GM19035 (cell line): ENCODE measurements at regions not wholly inside any gene's neighbourhood (a gene's known extent, or its start where the extent isn't known, plus 50 kb on each side); places are given as distances from the start of the nearest gene placed in this dataset.
"Not testable (repeated sequence)": the region's sequence is repeated elsewhere in the genome, so short reads cannot be mapped to it uniquely, and the experiment has no call there.

Experiments used
- ATAC-seq: cut with Tn5 transposase; IDR thresholded peaks from one replicate; pipeline ENCODE4 v1.9.1; 2021; ENCODE audit not compliant: unreplicated experiment

DNA sequence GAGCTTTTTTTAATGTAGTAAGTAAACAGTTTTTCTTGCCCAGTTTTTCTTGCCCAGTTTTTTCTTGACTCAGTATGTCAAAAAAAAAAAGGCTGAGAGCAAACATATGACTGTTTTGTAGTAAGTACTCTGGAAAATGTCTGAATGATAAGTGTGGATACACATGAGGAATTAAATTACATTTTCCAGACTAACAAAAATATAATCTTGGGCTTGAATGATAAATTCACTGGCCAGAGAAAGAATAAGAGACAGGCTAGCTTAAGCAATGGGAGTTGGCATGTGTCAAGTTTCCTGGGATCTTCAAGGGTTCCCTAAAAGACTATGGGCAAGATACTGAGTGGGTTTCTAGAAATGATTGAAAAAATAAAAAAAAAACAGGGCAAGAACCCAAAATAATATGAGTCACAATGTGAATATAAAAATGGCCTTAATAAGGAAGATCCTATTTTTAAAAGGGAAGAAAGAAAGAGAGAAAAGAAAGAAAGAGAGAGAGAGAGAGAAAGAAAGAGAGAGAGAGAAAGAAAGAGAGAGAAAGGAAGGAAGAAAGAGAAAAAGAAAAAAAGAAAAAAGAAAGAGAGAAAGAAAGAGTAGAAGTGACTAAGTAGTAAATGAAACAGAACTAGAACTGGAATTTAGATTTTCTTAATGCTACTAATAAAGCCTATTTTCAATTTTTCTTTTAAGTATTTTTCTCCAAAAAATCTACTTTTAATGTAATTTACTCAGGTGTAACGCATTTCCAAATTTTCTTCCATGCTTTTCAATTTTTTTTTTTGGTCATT lies 60.2 kb downstream of the TFPI2 start:
- no peak for ATAC-seq

DNA sequence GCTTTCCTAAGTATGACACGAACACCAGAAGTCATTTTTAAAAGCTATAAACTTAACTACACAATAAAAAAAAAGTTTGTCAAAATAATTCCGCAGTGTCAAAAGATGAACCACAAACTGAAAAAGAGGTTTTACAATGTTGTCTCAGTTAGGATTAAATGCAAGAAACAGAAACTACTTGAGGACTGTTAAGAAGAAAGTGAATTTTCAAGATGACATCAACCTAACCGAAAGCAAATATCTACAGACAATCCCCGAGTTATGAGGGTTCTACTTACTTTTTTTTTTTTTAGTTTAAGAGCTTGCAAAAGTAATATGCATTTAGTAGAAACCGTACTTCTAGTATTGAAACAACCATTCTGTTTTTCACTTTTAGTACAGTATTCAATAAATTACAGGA lies 62.3 kb downstream of the TFPI2 start:
- ATAC-seq, result no peak

DNA sequence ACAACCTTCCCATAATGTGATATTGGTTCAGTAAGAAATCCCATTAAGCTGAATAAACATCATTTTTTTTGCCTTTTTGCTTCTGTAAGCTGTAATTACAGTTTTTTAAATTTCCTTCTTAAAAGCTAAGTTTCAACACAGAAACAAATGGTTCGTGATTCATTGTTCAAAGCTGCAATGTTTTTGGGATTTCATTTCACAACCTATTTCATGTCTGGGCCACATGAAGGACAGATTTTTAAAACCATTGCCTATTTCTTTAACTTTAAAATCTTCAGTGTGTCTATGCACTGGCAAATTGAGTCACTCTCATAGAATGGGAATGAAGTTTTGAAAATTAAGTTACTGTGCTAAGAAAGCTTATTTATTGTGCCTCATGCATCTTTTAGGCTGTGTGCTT lies 66.9 kb downstream of the TFPI2 start:
- ATAC-seq, result no peak

DNA sequence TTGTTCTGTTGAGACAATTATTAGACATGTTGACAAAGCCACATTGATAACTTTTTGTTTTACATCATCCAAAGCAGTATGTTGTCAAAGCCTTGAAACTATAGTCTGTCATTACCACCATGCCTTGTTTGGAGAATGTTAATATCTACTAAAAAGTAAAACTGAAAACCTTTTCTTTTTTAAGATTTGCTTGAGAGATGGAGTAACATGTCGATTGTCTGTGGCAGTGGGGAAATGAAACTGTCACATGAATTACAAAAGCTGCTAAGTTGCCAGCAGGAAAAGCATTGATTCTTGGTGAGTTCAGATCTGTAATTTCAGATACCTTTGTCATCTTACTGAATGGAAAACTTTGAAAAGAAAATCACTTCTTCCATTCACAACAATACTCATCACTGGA lies 69.1 kb downstream of the TFPI2 start:
- no peak for ATAC-seq

DNA sequence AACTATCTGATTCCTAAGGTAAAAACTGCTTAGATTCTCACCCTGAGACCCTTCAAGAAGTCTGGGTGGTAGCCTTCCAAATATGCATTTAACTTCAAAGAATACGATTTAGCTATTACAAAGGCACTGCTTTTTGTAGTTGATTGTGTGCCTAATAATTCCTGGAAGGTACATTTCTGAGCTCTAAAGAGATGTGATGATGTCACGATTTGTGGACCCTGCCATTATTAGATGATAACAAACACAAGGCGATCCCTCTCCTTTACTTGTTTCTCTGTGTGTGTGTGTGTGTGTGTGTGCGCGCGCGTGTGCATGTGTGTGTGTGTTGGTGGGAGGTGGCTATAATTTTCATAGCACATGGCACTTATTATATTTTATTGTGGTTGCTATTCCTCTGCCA lies 70.9 kb downstream of the TFPI2 start:
- ATAC-seq, result no peak

DNA sequence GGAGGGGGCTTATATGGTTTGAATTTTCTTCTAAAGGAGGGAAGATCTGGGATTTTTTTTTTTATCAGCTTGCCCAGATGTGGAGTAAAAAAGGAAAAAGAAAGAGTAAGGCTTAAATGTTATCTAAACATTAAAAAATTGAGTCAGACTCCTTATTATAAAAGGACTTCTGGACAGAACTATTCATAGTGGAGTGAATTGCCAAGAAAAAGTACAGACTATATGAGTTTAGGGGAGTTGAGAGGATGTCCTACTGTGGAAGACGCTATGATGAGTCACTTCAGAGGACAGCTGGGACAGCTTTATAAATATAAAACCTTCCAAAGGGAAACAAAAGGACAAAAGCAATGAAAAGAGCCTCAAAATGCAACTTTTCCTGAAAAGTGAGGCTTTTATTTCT lies 73.0 kb downstream of the TFPI2 start:
- ATAC-seq, result no peak

DNA sequence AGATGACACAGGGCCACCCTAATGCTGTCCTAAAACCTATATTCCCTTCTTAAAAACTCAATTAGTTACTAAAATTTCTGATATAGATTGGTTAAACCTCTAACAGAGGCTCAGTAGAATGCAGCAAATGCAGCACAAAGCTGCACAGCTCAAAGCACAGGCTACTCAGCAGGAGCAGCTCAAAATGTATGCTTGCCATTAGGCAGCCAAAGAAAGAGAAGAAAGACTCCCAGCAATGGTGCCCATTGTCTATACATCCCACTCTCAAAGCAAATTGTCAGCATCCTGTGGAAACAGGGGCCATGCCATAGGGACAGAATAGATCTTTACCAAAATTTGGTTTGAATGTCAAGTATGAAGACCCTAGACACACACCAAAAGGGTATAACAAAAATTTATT lies 73.5 kb downstream of the TFPI2 start:
- ATAC-seq, result no peak

DNA sequence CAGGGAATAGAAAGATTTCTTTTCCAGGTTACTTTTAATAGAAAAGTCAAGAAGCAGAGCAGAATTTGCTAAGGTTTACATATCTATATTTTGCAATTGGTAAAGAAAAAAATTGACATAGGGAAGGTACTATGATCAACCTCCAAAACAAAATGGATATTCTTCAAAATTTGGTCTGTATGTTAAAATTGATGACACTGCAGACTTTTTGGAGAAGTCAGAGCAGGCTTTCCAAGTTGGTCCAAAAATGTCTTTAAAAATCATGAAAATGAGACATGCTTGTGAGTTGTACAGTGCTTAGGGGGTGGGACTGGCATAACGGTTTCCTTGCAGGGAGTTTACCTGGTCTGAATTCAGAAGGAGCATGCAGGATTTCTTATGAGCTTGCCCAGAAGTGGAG lies 77.0 kb downstream of the TFPI2 start:
- ATAC-seq, result no peak

DNA sequence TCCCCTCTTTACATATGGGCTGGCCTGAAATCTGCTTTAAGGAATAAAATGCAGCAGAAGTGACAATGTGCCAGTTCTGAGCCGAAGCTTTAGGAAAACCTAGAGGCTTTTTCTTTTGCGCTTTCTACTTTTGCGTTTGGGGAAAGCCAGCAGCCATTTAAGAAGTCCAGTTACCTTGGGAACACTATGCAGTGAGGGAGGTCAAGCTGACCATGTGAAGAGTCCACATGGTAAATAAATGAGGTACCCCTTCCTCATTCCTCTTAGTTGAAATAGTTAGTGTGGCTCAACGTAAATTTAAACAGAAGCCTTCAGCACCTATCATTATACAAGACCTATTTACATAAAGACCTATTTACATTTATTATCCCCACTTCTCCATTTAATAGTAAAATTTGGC lies 78.5 kb downstream of the TFPI2 start:
- ATAC-seq, result no peak

DNA sequence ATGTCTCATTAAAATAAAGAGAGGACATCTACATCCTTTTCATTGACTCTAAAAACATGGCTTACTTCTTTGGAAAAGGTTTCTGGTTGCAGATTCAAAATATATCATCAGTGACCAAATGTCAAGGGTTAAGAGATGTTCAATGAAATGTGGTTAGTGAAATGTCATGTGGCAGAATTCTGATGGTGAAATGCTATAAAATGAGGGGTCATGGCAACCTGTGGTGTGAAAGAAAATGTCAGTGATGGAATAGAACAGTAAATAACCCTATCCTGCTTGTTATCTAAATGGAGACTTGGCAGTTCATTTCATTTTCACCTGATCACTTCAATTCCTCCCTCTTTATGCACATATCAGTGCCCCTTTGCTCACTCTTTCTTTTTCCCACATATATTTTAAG lies 79.4 kb downstream of the TFPI2 start:
- no peak for ATAC-seq

DNA sequence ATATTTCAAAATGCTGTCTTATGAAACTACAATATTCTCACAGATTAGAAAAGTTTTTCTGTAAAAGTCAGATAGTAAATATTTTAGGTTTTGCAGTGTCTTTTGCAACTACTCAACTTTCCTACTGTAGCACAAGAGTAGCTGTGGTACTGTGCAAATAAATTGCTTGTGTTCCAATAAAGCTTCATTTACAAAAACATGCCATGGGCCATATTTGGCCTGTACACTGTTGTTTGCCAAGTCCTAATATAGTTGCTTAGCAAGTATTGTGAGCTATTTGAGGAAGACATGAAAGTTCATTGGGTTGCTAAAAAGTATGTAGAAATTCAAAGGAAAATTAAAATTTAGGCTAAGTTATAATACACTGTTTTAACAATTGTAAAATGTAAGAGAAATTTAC lies 80.0 kb downstream of the TFPI2 start:
- ATAC-seq, result no peak

DNA sequence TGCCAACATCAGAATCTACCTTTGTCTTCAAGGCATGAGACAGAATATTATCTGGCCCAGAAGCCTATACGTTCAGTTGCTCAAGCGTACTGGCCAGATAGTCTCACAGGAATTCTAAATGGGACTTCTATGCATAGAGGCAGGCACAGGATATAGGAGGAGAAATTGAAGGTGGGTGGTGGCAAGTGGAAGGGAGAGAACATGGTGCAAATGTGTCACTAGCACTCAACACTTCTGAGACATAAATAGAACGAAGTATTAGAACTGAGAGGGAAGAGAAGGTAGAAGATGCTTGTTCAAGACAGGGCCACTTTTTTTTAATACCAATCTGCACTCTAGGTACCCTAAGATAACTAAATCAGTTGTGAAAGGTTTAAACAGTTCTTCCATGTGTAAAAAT lies 85.8 kb downstream of the TFPI2 start:
- no peak for ATAC-seq

DNA sequence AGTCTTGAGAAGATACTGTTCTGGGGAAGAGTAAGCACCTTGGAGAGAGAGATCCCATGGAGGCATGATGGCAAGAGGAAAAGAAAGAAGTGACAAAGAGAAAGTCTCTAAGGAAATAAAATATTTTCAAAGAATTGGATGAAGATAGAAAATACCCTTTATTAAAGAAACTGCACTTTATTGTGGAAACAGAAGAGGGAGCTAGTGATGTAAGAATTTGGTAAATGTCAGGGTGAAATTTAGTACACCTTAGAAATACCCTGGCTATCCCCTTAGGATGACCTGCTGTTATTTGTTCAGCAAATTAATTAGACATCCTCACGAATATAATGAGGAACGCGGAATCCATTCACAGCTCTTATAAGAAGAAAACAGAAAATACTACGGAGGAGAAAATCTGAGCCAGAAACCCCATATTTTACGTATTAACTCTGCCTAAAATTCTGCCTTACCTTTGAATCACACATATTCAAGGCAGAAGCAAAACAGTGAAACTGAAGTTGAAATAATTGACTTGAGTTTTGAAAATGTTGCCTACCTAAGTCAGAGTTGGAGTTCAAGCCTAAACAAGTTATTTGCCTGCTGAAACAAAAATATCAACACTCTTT lies 90.7 kb downstream of the TFPI2 start:
- no peak for ATAC-seq

DNA sequence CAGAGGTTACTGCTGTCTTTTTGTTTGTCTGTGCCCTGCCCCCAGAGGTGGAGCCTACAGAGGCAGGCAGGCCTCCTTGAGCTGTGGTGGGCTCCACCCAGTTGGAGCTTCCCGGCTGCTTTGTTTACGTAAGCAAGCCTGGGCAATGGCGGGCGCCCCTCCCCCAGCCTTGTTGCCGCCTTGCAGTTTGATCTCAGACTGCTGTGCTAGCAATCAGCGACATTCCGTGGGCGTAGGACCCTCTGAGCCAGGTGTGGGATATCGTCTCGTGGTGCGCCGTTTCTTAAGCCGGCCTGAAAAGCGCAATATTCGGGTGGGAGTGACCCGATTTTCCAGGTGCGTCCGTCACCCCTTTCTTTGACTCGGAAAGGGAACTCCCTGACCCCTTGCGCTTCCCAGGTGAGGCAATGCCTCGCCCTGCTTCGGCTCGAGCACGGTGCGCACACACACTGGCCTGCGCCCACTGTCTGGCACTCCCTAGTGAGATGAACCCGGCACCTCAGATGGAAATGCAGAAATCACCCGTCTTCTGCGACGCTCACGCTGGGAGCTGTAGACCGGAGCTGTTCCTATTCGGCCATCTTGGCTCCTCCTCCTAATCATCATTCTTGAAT lies 97.4 kb downstream of the TFPI2 start:
- ATAC-seq, result not testable (repeated sequence)

DNA sequence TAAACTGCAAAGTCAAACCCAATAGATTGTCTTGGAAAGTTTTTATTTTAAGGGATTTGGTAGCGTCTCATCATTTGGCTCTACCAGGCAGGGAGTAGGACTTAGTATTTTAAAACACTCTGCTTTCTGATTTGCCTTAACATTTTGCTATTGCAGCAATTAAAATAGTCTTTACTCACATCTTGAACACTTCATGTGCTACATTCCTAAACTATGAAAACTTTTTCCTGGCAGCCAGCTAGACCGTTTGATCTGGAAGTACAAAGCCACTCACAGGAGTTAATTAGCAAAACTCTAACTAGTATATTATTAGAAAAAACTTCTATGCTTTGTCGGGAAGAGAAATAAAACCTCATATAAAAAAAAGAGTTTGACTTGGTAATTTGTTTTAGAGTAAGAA lies 111.4 kb downstream of the TFPI2 start:
- no peak for ATAC-seq

DNA sequence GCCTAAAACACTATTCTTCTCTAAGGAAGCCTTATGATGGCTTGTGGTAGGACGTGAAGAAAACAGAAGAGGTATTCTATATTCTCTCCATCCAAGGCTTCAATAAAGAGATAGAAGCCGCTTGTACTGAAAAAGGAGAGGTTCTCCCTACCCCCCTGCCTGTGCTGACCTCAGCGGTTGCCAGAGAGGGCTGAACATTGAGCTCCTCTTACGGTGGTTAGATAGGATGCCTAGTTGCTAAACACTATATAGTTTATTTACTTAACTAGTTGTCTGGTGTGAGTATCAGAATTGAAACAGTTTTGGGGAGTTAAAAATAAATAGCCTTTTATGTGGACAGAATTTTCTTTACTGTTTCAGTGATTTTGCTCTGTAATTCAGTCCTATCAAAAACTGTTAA lies 112.2 kb downstream of the TFPI2 start:
- no peak for ATAC-seq

DNA sequence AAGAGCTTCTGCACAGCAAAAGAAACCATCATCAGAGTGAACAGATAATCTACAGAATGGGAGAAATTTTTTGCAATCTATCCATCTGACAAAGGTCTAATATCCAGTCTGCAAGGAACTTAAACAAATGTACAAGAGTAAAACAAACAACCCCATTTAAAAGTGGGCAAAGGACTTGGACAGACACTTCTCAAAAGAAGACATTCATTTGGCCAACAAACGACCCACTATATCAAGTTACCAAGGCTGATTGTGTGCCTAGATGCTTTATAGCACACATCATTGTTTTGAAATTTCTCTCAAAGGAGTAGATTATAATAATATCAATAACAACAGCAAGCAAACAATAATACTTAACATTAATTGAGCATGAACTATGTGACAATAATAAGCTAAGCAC lies 117.1 kb downstream of the TFPI2 start:
- ATAC-seq, result no peak

DNA sequence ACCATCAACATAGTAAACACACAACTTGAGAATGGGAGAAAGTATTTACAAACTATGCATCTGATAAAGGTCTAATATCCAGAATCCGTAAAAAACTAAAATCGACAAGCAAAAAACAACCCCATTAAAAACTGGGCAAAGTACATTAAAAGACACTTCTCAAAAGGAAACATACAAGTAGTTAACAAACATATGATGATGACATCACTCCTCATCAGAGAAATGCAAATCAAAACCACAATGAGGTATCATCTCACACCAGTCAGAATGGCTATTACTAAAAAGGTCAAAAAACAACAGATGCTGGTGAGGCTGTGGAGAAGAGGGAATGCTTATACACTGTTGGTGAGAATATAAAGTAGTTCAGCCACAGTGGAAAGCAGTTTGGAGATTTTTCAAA lies 125.1 kb downstream of the TFPI2 start:
- ATAC-seq, result no peak

DNA sequence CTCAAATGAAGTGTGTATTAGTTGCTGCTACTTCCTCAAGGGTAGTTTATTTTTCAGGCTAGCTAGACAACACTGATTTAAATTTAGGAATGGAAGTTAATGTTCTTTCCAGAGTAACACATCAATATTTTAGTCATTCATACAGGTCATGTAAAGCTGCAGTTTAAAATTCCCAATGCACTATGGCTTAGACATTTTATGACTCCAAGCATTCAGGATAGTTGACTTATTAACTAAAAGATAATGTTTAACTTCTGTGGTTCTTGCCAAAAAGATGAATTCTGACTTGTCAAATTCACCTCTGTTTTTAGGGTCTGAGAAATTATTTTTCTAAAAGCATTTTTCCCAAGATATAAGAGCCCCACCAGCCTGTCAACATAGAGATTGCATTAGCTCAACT lies 131.9 kb downstream of the TFPI2 start:
- no peak for ATAC-seq

DNA sequence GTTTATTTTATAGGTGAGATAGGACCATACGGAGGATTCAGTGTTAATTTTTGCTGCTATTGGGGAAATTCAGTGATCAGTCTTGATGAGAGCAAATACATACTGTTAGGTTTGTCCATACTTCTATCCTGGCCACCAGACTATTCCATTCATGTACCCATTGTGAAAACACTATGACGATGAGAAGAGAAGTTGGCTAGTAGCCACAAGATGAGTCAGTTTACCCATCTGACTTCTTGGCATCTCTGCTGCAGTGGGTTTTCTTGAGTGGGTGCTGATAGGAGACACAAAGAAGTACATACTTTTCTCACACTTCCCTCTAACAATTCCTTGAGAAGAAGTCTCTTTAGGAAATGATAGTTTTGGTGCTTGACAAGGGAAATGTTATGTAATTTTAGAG lies 133.1 kb downstream of the TFPI2 start:
- ATAC-seq, result no peak

DNA sequence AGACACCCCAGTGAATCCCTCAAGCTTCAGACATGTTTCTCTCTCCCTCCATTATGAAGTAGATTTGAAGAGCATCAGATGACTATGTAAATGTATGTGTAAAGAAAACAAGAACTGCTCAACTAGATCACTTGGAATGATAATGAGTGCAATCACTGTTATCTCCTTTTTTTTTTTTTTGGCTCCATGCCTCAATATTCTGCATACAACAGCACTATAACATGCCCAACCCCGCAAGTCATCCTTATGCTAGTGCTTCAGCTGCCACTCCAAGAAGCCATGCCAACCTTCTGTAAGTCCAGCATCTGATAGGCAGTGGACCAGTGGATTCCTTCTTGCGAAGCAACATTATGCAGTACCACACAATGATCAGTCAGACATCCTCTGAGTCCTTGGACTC lies 133.7 kb downstream of the TFPI2 start:
- ATAC-seq, result no peak

DNA sequence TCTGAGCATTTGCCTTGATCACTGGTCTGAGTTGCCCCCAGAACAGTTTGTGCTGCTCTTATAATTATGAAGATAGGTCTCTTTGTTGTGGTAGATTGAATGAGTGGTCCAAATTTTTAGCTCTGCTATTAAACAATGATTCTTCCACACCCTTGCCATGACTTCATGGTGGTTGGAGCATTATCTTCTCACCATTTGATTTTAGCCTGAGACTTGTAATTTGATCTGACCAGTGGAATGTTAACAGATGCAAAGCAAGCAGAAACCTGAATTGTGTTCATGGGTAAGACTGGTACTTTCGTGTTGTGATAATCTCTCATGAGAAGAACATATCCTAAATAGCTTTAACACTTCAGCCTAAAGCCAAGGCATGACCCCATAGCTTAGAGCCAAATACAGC lies 139.1 kb downstream of the TFPI2 start:
- ATAC-seq, result no peak

DNA sequence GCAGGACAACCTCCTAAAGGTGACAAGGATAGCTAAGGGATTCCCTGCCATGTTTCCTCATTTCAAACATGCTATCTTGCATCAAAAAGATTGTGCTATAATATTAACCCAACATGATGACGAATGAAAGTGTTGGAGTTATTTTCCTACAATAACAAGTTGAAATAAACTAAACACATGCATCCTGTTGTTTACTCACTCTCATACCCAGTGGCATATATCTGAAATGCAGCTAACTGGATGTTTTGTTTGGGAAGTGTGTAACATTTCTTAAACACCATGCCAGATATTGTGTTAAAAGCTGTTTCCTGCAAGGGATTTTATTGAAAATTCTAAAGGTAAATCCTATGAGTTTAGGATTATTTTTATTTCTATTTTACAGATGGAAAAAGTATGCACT lies 139.6 kb downstream of the TFPI2 start:
- ATAC-seq, result no peak
